Mesendoderm (in vitro differentiated cells): ENCODE measurements at regions not wholly inside any gene's neighbourhood (a gene's known extent, or its start where the extent isn't known, plus 50 kb on each side); places are given as distances from the start of the nearest gene placed in this dataset.

Experiments
- DNase-seq: peaks from one replicate; pipeline ENCODE4 v3.0.0; 2013
- H2AK5ac ChIP-seq: 2 replicates; pipeline ENCODE4 v1.6.1; 2013; ENCODE audit warnings: low read length, inconsistent platforms
- H2BK120ac ChIP-seq: 2 replicates; pipeline ENCODE4 v1.6.1; 2013; ENCODE audit warnings: low read depth, mild to moderate bottlenecking, low read length, moderate library complexity, mixed read lengths
- H2BK15ac ChIP-seq: replicated peaks from 2 replicates; pipeline ENCODE4 v1.6.1; 2013; ENCODE audit warnings: low read depth, mild to moderate bottlenecking, moderate library complexity
- H2BK5ac ChIP-seq: 2 replicates; pipeline ENCODE4 v1.6.1; 2013; ENCODE audit warnings: low read length, inconsistent platforms
- H3K18ac ChIP-seq: 2 replicates; pipeline ENCODE4 v1.6.1; 2013; ENCODE audit warnings: mild to moderate bottlenecking, low read length, mixed read lengths
- H3K23ac ChIP-seq: one replicate; pipeline ENCODE4 v1.6.1; 2013; ENCODE audit warnings: low read length
- H3K27ac ChIP-seq: 2 replicates; pipeline ENCODE4 v1.5.1; 2013; ENCODE audit warnings: low read depth, mild to moderate bottlenecking, inconsistent platforms, low read length, moderate library complexity
- H3K27me3 ChIP-seq: 2 replicates; pipeline ENCODE4 v1.6.1; 2013; ENCODE audit warnings: low read length, control low read depth, mild to moderate bottlenecking, inconsistent platforms; ENCODE audit not compliant: insufficient read depth, poor library complexity
- H3K36me3 ChIP-seq: 2 replicates; pipeline ENCODE4 v1.6.1; 2013; ENCODE audit warnings: low read length, inconsistent platforms; ENCODE audit not compliant: control insufficient read depth, insufficient read depth
- H3K4ac ChIP-seq: one replicate; pipeline ENCODE4 v1.6.1; 2013; ENCODE audit warnings: low read depth, mild to moderate bottlenecking, low read length, moderate library complexity
- H3K4me1 ChIP-seq: 2 replicates; pipeline ENCODE4 v1.6.1; 2013; ENCODE audit warnings: low read depth, low read length, inconsistent platforms; ENCODE audit not compliant: control insufficient read depth
- H3K4me2 ChIP-seq: 2 replicates; pipeline ENCODE4 v1.6.1; 2013; ENCODE audit warnings: low read length
- H3K4me3 ChIP-seq: 2 replicates; pipeline ENCODE4 v1.5.1; 2013; ENCODE audit warnings: mild to moderate bottlenecking, low read length
- H3K56ac ChIP-seq: one replicate; pipeline ENCODE4 v1.6.1; 2013; ENCODE audit warnings: low read length
- H3K79me1 ChIP-seq: 2 replicates; pipeline ENCODE4 v1.6.1; 2013; ENCODE audit warnings: low read length, inconsistent platforms
- H3K79me2 ChIP-seq: 2 replicates; pipeline ENCODE4 v1.6.1; 2013; ENCODE audit warnings: mild to moderate bottlenecking, low read length; ENCODE audit not compliant: control insufficient read depth, insufficient read depth
- H3K9ac ChIP-seq: 2 replicates; pipeline ENCODE4 v1.6.1; 2013; ENCODE audit warnings: low read length, inconsistent platforms
- H4K5ac ChIP-seq: one replicate; pipeline ENCODE4 v1.6.1; 2013; ENCODE audit warnings: low read length
- H4K8ac ChIP-seq: one replicate; pipeline ENCODE4 v1.6.1; 2013; ENCODE audit warnings: low read depth, mild to moderate bottlenecking, control low read depth, low read length, moderate library complexity
- WGBS: extraction: QIAGEN DNeasy Blood & Tissue Kit; methylation state at CpG from one replicate; pipeline ENCODE4 v1.1.7; 2013; ENCODE audit warnings: low lambda C conversion rate, missing lambda C conversion rate; ENCODE audit not compliant: insufficient coverage; ENCODE audit errors: extremely low coverage; 5-methylcytosine and 5-hydroxymethylcytosine counted together

GRCh38 chr13:53759016-53759415 lies 730.4 kb downstream of the OLFM4 start:
- WGBS: no CpG with 5 or more reads among the region's 2 CpGs
- no peak overlapping the region for H2BK120ac ChIP-seq

GRCh38 chr13:53775807-53776206 lies 747.2 kb downstream of the OLFM4 start:
- Histone ChIP-seq H3K18ac (no peak overlapping the region), H3K79me2 (no peaks in the 10 kb centered on the region), H3K23ac (no peak overlapping the region), H3K56ac (no peak overlapping the region), H3K36me3 (no peaks in the 10 kb centered on the region), H3K27me3 (no peaks in the 10 kb centered on the region), H3K4me2 (no peak overlapping the region), H3K4ac (no peak overlapping the region), H3K9ac (no peak overlapping the region), H3K27ac (no peak overlapping the region), H3K79me1 (no peaks in the 10 kb centered on the region), H3K4me3 (no peak overlapping the region), H2AK5ac (no peak overlapping the region), H4K5ac (no peak overlapping the region), H4K8ac (no peak overlapping the region), H3K4me1 (no peaks in the 10 kb centered on the region), H2BK15ac (no peak overlapping the region), H2BK5ac (no peak overlapping the region), H2BK120ac (no peak overlapping the region)
- WGBS: no CpG with 5 or more reads among the region's 1 CpG
- DNase-seq: peak; percentile 18

More at GRCh38 chr13:53759016-53759415, 730.4 kb downstream of the OLFM4 start:
- Histone ChIP-seq H3K27me3 (no peaks in the 10 kb centered on the region), H3K4me1 (no peaks in the 10 kb centered on the region), H3K79me1 (no peaks in the 10 kb centered on the region), H3K4me2 (no peak overlapping the region), H3K56ac (no peak overlapping the region), H3K79me2 (no peaks in the 10 kb centered on the region), H2BK15ac (no peak overlapping the region), H4K5ac (no peak overlapping the region), H3K23ac (no peak overlapping the region), H3K18ac (no peak overlapping the region), H4K8ac (no peak overlapping the region), H3K4ac (no peak overlapping the region), H2AK5ac (no peak overlapping the region), H3K9ac (no peak overlapping the region), H3K36me3 (no peaks in the 10 kb centered on the region), H2BK5ac (no peak overlapping the region), H3K27ac (no peak overlapping the region), H3K4me3 (no peak overlapping the region)
- no peak for DNase-seq

- DNase-seq: peak; percentile 22
- Histone ChIP-seq H3K79me2 (no peaks in the 10 kb centered on the region), H3K56ac (no peak overlapping the region), H3K27ac (no peak overlapping the region), H3K36me3 (no peaks in the 10 kb centered on the region), H3K4me2 (no peak overlapping the region), H3K27me3 (no peaks in the 10 kb centered on the region), H2BK120ac (no peak overlapping the region), H3K4me3 (no peak overlapping the region), H4K8ac (no peak overlapping the region), H3K23ac (no peak overlapping the region), H3K79me1 (no peaks in the 10 kb centered on the region), H2BK5ac (no peak overlapping the region), H4K5ac (no peak overlapping the region), H3K9ac (no peak overlapping the region), H2AK5ac (no peak overlapping the region), H2BK15ac (no peak overlapping the region), H3K4me1 (no peaks in the 10 kb centered on the region), H3K4ac (no peak overlapping the region), H3K18ac (no peak overlapping the region)
- WGBS: no CpG with 5 or more reads among the region's 2 CpGs
Measured at GRCh38 chr13:53778937-53779336, 750.3 kb downstream of the OLFM4 start.

- no CpG with 5 or more reads among the region's 6 CpGs for WGBS
- no peak overlapping the region for H4K5ac ChIP-seq
- H2AK5ac ChIP-seq: no peak overlapping the region
- no peak overlapping the region for H2BK120ac ChIP-seq
- H3K4ac ChIP-seq: no peak overlapping the region
- H2BK5ac ChIP-seq: no peak overlapping the region
- no peak overlapping the region for H3K23ac ChIP-seq
- no peak overlapping the region for H3K4me3 ChIP-seq
- no peak overlapping the region for H2BK15ac ChIP-seq
- H3K4me2 ChIP-seq: no peak overlapping the region
- no peaks in the 10 kb centered on the region for H3K79me2 ChIP-seq
- H3K4me1 ChIP-seq: no peaks in the 10 kb centered on the region
- DNase-seq: peak; percentile 46
- no peak overlapping the region for H3K9ac ChIP-seq
- peak overlapping the region; percentile 12 for H3K56ac ChIP-seq
- H3K27ac ChIP-seq: no peak overlapping the region
- no peak overlapping the region for H4K8ac ChIP-seq
- H3K18ac ChIP-seq: no peak overlapping the region
- no peaks in the 10 kb centered on the region for H3K36me3 ChIP-seq
- no peaks in the 10 kb centered on the region for H3K79me1 ChIP-seq
- H3K27me3 ChIP-seq: no peaks in the 10 kb centered on the region
Measured at GRCh38 chr13:53781941-53782340, 753.3 kb downstream of the OLFM4 start.

GRCh38 chr13:53782488-53782961 lies 753.9 kb downstream of the OLFM4 start:
- Histone ChIP-seq H2AK5ac (no peak overlapping the region), H3K4ac (peak overlapping the region; percentile 36), H2BK5ac (peak overlapping the region; percentile 6), H3K27ac (no peak overlapping the region), H3K79me1 (no peaks in the 10 kb centered on the region), H3K18ac (peak overlapping the region; percentile 56), H2BK15ac (no peak overlapping the region), H3K23ac (no peak overlapping the region), H3K4me1 (no peaks in the 10 kb centered on the region), H3K56ac (peak overlapping the region; percentile 54), H2BK120ac (peak overlapping the region; percentile 94), H3K4me2 (no peak overlapping the region), H3K9ac (no peak overlapping the region), H3K79me2 (no peaks in the 10 kb centered on the region), H3K27me3 (no peaks in the 10 kb centered on the region), H4K5ac (no peak overlapping the region), H3K36me3 (no peaks in the 10 kb centered on the region), H3K4me3 (no peak overlapping the region), H4K8ac (peak overlapping the region; percentile 81)
- peak; percentile 75 for DNase-seq
- WGBS: no CpG with 5 or more reads among the region's 9 CpGs

- Histone ChIP-seq H3K27ac (no peak overlapping the region), H3K4me1 (no peaks in the 10 kb centered on the region), H3K4ac (no peak overlapping the region), H3K27me3 (no peaks in the 10 kb centered on the region), H2BK15ac (no peak overlapping the region), H3K23ac (no peak overlapping the region), H3K4me3 (no peak overlapping the region), H4K5ac (no peak overlapping the region), H3K9ac (no peak overlapping the region), H3K4me2 (no peak overlapping the region), H3K56ac (no peak overlapping the region), H2BK120ac (no peak overlapping the region), H3K18ac (no peak overlapping the region), H2BK5ac (no peak overlapping the region), H3K79me1 (no peaks in the 10 kb centered on the region), H4K8ac (no peak overlapping the region), H3K36me3 (no peaks in the 10 kb centered on the region), H3K79me2 (no peaks in the 10 kb centered on the region), H2AK5ac (no peak overlapping the region)
- no CpG with 5 or more reads among the region's 10 CpGs for WGBS
- DNase-seq: no peak
Measured at GRCh38 chr13:53783471-53783870, 754.9 kb downstream of the OLFM4 start.
